ENCODE measurements at regions not wholly inside any gene's neighbourhood (a gene's known extent, or its start where the extent isn't known, plus 50 kb on each side); places are given as distances from the start of the nearest gene placed in this dataset.

DNA sequence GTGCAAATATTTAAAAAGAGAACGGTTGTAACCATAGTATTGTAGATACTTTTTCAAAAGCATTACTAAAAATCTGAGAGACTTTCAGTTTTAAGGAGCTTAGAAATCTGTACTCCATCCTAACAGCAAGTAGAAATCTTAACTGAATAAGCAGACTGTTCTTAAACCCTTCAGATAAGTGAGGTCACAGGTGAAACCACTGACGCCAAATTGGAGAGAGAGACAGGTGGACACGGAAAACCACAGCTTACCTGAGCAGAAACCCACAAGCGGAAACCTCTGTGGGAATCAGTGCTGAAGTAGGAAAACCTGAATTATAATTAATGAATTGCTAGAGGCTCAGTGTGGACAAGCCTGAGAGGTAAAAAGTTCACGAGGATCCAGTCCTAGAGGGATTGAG is 959.4 kb upstream of the CELF4 start:
- H2BK5ac ChIP-seq (ENCODE audit: low read depth, low read length): no peak overlapping the region
- 0 out of 7 replicates have a peak, but pooled peaks cover 0 to 1% (median 0%) of the 10 kb centered on the region in 4 experiments for H3K4me1 ChIP-seq (replicated peaks in 1 of 4; ENCODE audit: control insufficient read depth in 3 of 4, insufficient read depth in 4 of 4, low read length in 3 of 4)
- H3K36me3 ChIP-seq (ENCODE audit: control insufficient read depth in 2 of 4, insufficient read depth in 4 of 4, low read length in 3 of 4): no peaks in the 10 kb centered on the region
- TF ChIP-seq RXRA (IDR thresholded peaks at IDR 0.05; ENCODE audit: insufficient read depth, low read depth, low read length): no peak
- no peak for TF ChIP-seq EP300 (IDR thresholded peaks at IDR 0.05; ENCODE audit: borderline replicate concordance in 1 of 2, low read depth in 2 of 2, low read length in 2 of 2)
- no peak for TF ChIP-seq BRCA1 (IDR thresholded peaks at IDR 0.05; ENCODE audit: low read depth, low read length)
- no peak for TF ChIP-seq ASH2L (IDR thresholded peaks at IDR 0.05; ENCODE audit: low read length)
- TF ChIP-seq TCF12 (IDR thresholded peaks at IDR 0.05; ENCODE audit: low read depth, low read length): no peak
- no peak for TF ChIP-seq NANOG (IDR thresholded peaks at IDR 0.05; ENCODE audit: insufficient read depth, low read depth, low read length, poor library complexity, severe bottlenecking)
- TF ChIP-seq SP2 (IDR thresholded peaks at IDR 0.05; ENCODE audit: low read length): no peak
- no peak for TF ChIP-seq KDM4A (IDR thresholded peaks at IDR 0.05; ENCODE audit: low read depth, low read length, severe bottlenecking)
- TF ChIP-seq YY1 (IDR thresholded peaks at IDR 0.05; ENCODE audit: low read depth, low read length): no peak
- no peak for TF ChIP-seq TAF7 (optimal IDR thresholded peaks at IDR 0.05; ENCODE audit: borderline replicate concordance, low read depth, low read length)
- no peak for TF ChIP-seq TAF1 (IDR thresholded peaks at IDR 0.05; ENCODE audit: low read depth, low read length)
- no peak for TF ChIP-seq POU5F1 (IDR thresholded peaks at IDR 0.05; ENCODE audit: low read depth, low read length)
- no peak for TF ChIP-seq CREB1 (IDR thresholded peaks at IDR 0.05)
- no peak for TF ChIP-seq PHF8 (conservative IDR thresholded peaks at IDR 0.05; ENCODE audit: low read depth, low read length)
- TF ChIP-seq CHD1 (IDR thresholded peaks at IDR 0.05; ENCODE audit: low read depth, low read length): no peak
- no peak for TF ChIP-seq ZNF274 (IDR thresholded peaks at IDR 0.05; ENCODE audit: borderline replicate concordance, extremely low read depth, low read length)
- no peak for TF ChIP-seq CEBPB (IDR thresholded peaks at IDR 0.05; ENCODE audit: low read depth, low read length)

More for the DNA sequence above, 959.4 kb upstream of the CELF4 start:
- 73% methylated on average over 5 of the region's 5 CpGs; no CpG with 5 or more reads in 1 of the 2 experiments for WGBS, 2 experiments (ENCODE audit: extremely low coverage in 1 of 2, insufficient coverage in 1 of 2, insufficient read length in 1 of 2, insufficient replicate concordance in 2 of 2, low coverage in 1 of 2, low lambda C conversion rate in 2 of 2, missing lambda C conversion rate in 1 of 2)
- CTCF ChIA-PET (ENCODE audit: partially characterized antibody): interaction anchor here (0.6 kb wide), 1 partner anchor 428 kb away, joined by 3 read pairs; no protein-coding TSS in a partner anchor
- Histone ChIP-seq H3K27ac (ENCODE audit: low read depth, low read length) (no peak overlapping the region), H2BK20ac (ENCODE audit: low read length) (no peak overlapping the region), H3K4me2 (ENCODE audit: insufficient read depth in 1 of 2, low read depth in 2 of 2, low read length in 2 of 2) (no peak overlapping the region), H4K8ac (ENCODE audit: extremely low read depth, insufficient read depth, low read length) (no peak overlapping the region), H3K79me1 (ENCODE audit: low read depth, low read length) (no peaks in the 10 kb centered on the region), H3K27me3 (replicated peaks in 1 of 4; ENCODE audit: control insufficient read depth in 3 of 4, extremely low read depth in 1 of 4, insufficient read depth in 3 of 4, low read length in 3 of 4) (no peaks in the 10 kb centered on the region), H4K5ac (ENCODE audit: insufficient read length, low read depth, low read length) (no peak overlapping the region), H2BK120ac (replicated peaks; ENCODE audit: low read depth, low read length) (no peak overlapping the region), H2AFZ (ENCODE audit: low read length) (no peak overlapping the region), H3K23me2 (ENCODE audit: low read depth, low read length) (no peaks in the 10 kb centered on the region), H2AK5ac (ENCODE audit: low read depth, low read length) (no peak overlapping the region), H3K14ac (ENCODE audit: insufficient read length) (no peak overlapping the region), H3K79me2 (ENCODE audit: control insufficient read depth in 1 of 2, insufficient read depth in 2 of 2, low read length in 2 of 2) (no peaks in the 10 kb centered on the region), H3K18ac (ENCODE audit: extremely low read depth, low read length) (no peak overlapping the region), H2BK12ac (ENCODE audit: low read depth, low read length) (no peak overlapping the region), H3K56ac (replicated peaks; ENCODE audit: insufficient read length, low read depth, low read length) (no peak overlapping the region), H4K20me1 (replicated peaks in 1 of 2; ENCODE audit: control insufficient read depth in 1 of 2, insufficient read depth in 2 of 2, low read length in 2 of 2) (no peaks in the 10 kb centered on the region), H3K4ac (replicated peaks; ENCODE audit: insufficient read length, low read depth, low read length) (no peak overlapping the region), H3K9me3 (ENCODE audit: insufficient read depth in 2 of 2, low read depth in 1 of 2, low read length in 1 of 2) (no peaks in the 10 kb centered on the region), H3K9ac (replicated peaks in 1 of 4; ENCODE audit: extremely low read depth in 1 of 4, low read depth in 3 of 4, low read length in 3 of 4) (no peak overlapping the region), H3K23ac (ENCODE audit: insufficient read length) (no peak overlapping the region), H3K4me3 (ENCODE audit: extremely low read depth in 1 of 4, insufficient read depth in 2 of 4, low read depth in 3 of 4, low read length in 4 of 4) (no peak overlapping the region), H4K91ac (replicated peaks; ENCODE audit: insufficient read length, low read length) (no peak overlapping the region), H2BK15ac (ENCODE audit: low read length) (no peak overlapping the region)
- DNase-seq (ENCODE audit: low read depth in 1 of 2, low spot score in 2 of 2): no peak
- no peak for FAIRE-seq
- POLR2A ChIA-PET (ENCODE audit: partially characterized antibody): no interaction called here

Measured in H1 (cell line).